ENCODE measurements at regions not wholly inside any gene's neighbourhood (a gene's known extent, or its start where the extent isn't known, plus 50 kb on each side); places are given as distances from the start of the nearest gene placed in this dataset.

GRCh38 chr12:24533716-24534352 lies 415.1 kb downstream of the BCAT1 start:
- no peak for DNase-seq (ENCODE audit: extremely low spot score, unreplicated experiment)
- peaks cover 61% of the 10 kb centered on the region for H3K4me1 Mint-ChIP-seq (ENCODE audit: unreplicated experiment)
- no peaks in the 10 kb centered on the region for H3K9me3 Mint-ChIP-seq (ENCODE audit: unreplicated experiment)
- TF ChIP-seq CTCF (IDR thresholded peaks at IDR 0.05), result no peak
- no peak overlapping the region for H3K4me3 Mint-ChIP-seq (ENCODE audit: unreplicated experiment)
- no peaks in the 10 kb centered on the region for H3K36me3 Mint-ChIP-seq (ENCODE audit: unreplicated experiment)
- H3K27ac Mint-ChIP-seq (ENCODE audit: unreplicated experiment), result no peak overlapping the region
- H3K27me3 Mint-ChIP-seq (ENCODE audit: unreplicated experiment), result no peaks in the 10 kb centered on the region

GRCh38 chr12:24530689-24531088 lies 418.2 kb downstream of the BCAT1 start:
- no peak overlapping the region for H3K27ac Mint-ChIP-seq (ENCODE audit: unreplicated experiment)
- H3K4me1 Mint-ChIP-seq (ENCODE audit: unreplicated experiment), result peaks cover 44% of the 10 kb centered on the region
- no peaks in the 10 kb centered on the region for H3K9me3 Mint-ChIP-seq (ENCODE audit: unreplicated experiment)

GRCh38 chr12:24527102-24527501 lies 421.8 kb downstream of the BCAT1 start:
- TF ChIP-seq CTCF (IDR thresholded peaks at IDR 0.05), result no peak
- Mint-ChIP-seq H3K27me3 (ENCODE audit: unreplicated experiment) (no peaks in the 10 kb centered on the region), H3K4me3 (ENCODE audit: unreplicated experiment) (no peak overlapping the region), H3K9me3 (ENCODE audit: unreplicated experiment) (peaks cover 15% of the 10 kb centered on the region), H3K4me1 (ENCODE audit: unreplicated experiment) (peaks cover 27% of the 10 kb centered on the region), H3K36me3 (ENCODE audit: unreplicated experiment) (peaks cover 4% of the 10 kb centered on the region), H3K27ac (ENCODE audit: unreplicated experiment) (no peak overlapping the region)
- DNase-seq (ENCODE audit: extremely low spot score, unreplicated experiment), result no peak

More at GRCh38 chr12:24530689-24531088, 418.2 kb downstream of the BCAT1 start:
- no peaks in the 10 kb centered on the region for H3K36me3 Mint-ChIP-seq (ENCODE audit: unreplicated experiment)
- no peak overlapping the region for H3K4me3 Mint-ChIP-seq (ENCODE audit: unreplicated experiment)
- no peak for TF ChIP-seq CTCF (IDR thresholded peaks at IDR 0.05)
- no peaks in the 10 kb centered on the region for H3K27me3 Mint-ChIP-seq (ENCODE audit: unreplicated experiment)
- DNase-seq (ENCODE audit: extremely low spot score, unreplicated experiment), result no peak

- no peak for TF ChIP-seq CTCF (IDR thresholded peaks at IDR 0.05)
- Mint-ChIP-seq H3K36me3 (ENCODE audit: unreplicated experiment) (peaks cover 25% of the 10 kb centered on the region), H3K27ac (ENCODE audit: unreplicated experiment) (no peak overlapping the region), H3K27me3 (ENCODE audit: unreplicated experiment) (no peaks in the 10 kb centered on the region), H3K4me3 (ENCODE audit: unreplicated experiment) (no peak overlapping the region), H3K9me3 (ENCODE audit: unreplicated experiment) (peaks cover 45% of the 10 kb centered on the region), H3K4me1 (ENCODE audit: unreplicated experiment) (no peaks in the 10 kb centered on the region)
- DNase-seq (ENCODE audit: extremely low spot score, unreplicated experiment), result no peak
Measured at GRCh38 chr12:24522736-24523135, 426.2 kb downstream of the BCAT1 start.

GRCh38 chr12:24519759-24520158 lies 429.1 kb downstream of the BCAT1 start:
- Mint-ChIP-seq H3K4me3 (ENCODE audit: unreplicated experiment) (no peak overlapping the region), H3K9me3 (ENCODE audit: unreplicated experiment) (peaks cover 45% of the 10 kb centered on the region), H3K27ac (ENCODE audit: unreplicated experiment) (no peak overlapping the region), H3K36me3 (ENCODE audit: unreplicated experiment) (peaks cover 27% of the 10 kb centered on the region), H3K27me3 (ENCODE audit: unreplicated experiment) (no peaks in the 10 kb centered on the region), H3K4me1 (ENCODE audit: unreplicated experiment) (no peaks in the 10 kb centered on the region)
- no peak for DNase-seq (ENCODE audit: extremely low spot score, unreplicated experiment)
- no peak for TF ChIP-seq CTCF (IDR thresholded peaks at IDR 0.05)
